Activated T-cell treated with anti-CD3 and anti-CD28 coated beads, Interleukin-2, amount 50 U/mL, for 4 hours (primary cell): ENCODE measurements at regions not wholly inside any gene's neighbourhood (a gene's known extent, or its start where the extent isn't known, plus 50 kb on each side); places are given as distances from the start of the nearest gene placed in this dataset.
"Not testable (repeated sequence)": the region's sequence is repeated elsewhere in the genome, so short reads cannot be mapped to it uniquely, and the experiment has no call there.

Experiments
- ATAC-seq, 2 donors: fragments of 200-7000 bp; cut with Tn5 transposase; one replicate each; pipeline ENCODE4 v1.10.0; 2021
- DNase-seq: peaks from one replicate; pipeline ENCODE4 v3.0.0-alpha.2; 2020
- H3K27me3 Mint-ChIP-seq: one replicate; pipeline ENCODE4 v1.8.0; 2021; ENCODE audit warnings: low read depth, mixed read lengths
- H3K36me3 Mint-ChIP-seq: one replicate; pipeline ENCODE4 v1.8.0; 2022; ENCODE audit warnings: mixed read lengths; ENCODE audit not compliant: insufficient read depth
- H3K4me1 Mint-ChIP-seq: one replicate; pipeline ENCODE4 v1.8.0; 2021; ENCODE audit warnings: low read depth, mixed read lengths
- H3K4me3 Mint-ChIP-seq: one replicate; pipeline ENCODE4 v1.8.0; 2021; ENCODE audit warnings: mild to moderate bottlenecking, moderate library complexity, mixed read lengths
- H3K9me3 Mint-ChIP-seq: one replicate; pipeline ENCODE4 v1.8.0; 2021; ENCODE audit warnings: mixed read lengths

GRCh38 chr7:149588930-149589329 lies 91.3 kb upstream of the ZNF746 start:
- Mint-ChIP-seq H3K36me3 (peaks cover 52% of the 10 kb centered on the region), H3K9me3 (no peaks in the 10 kb centered on the region), H3K4me3 (no peak overlapping the region), H3K27me3 (no peaks in the 10 kb centered on the region), H3K4me1 (no peaks in the 10 kb centered on the region)
- DNase-seq, result no peak
- no peak for ATAC-seq

- no peaks in the 10 kb centered on the region for H3K27me3 Mint-ChIP-seq
- H3K4me3 Mint-ChIP-seq, result no peak overlapping the region
- peaks cover 6% of the 10 kb centered on the region for H3K4me1 Mint-ChIP-seq
- H3K9me3 Mint-ChIP-seq, result peaks cover 5% of the 10 kb centered on the region
- peaks cover 70% of the 10 kb centered on the region for H3K36me3 Mint-ChIP-seq
- ATAC-seq (no peak), DNase-seq (no peak)
Observed at GRCh38 chr7:149586646-149587645, 89.3 kb upstream of the ZNF746 start.

DNA sequence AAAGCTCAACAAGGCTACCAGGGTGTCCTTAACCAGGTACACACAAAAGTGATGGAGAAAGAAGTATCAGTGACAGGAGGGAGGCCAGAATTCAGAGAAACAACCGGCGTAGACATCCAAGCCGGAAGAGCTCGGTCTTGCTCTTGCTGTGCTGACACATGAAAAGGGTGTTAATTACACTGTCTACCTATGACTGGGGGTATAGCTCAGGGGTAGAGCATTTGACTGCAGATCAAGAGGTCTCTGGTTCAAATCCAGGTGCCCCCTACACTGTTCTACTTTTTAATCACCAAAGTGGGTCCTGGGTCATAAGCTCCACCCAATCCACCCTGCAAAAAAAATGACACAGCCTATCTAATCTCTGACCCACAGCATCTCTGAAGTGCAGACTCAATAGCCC lies 86.9 kb upstream of the ZNF746 start:
- H3K9me3 Mint-ChIP-seq, result peaks cover 5% of the 10 kb centered on the region
- H3K36me3 Mint-ChIP-seq, result peaks cover 72% of the 10 kb centered on the region
- no peak for ATAC-seq
- H3K4me1 Mint-ChIP-seq, result peaks cover 9% of the 10 kb centered on the region
- no peak overlapping the region for H3K4me3 Mint-ChIP-seq
- DNase-seq, result no peak
- no peaks in the 10 kb centered on the region for H3K27me3 Mint-ChIP-seq

GRCh38 chr7:149584009-149584408 lies 86.4 kb upstream of the ZNF746 start:
- ATAC-seq (no peak), DNase-seq (no peak)
- peaks cover 5% of the 10 kb centered on the region for H3K9me3 Mint-ChIP-seq
- H3K36me3 Mint-ChIP-seq, result peaks cover 70% of the 10 kb centered on the region
- H3K4me1 Mint-ChIP-seq, result peaks cover 9% of the 10 kb centered on the region
- no peaks in the 10 kb centered on the region for H3K27me3 Mint-ChIP-seq
- H3K4me3 Mint-ChIP-seq, result no peak overlapping the region

GRCh38 chr7:149580328-149580727 lies 82.7 kb upstream of the ZNF746 start:
- DNase-seq (no peak), ATAC-seq (no peak)
- Mint-ChIP-seq H3K27me3 (no peaks in the 10 kb centered on the region), H3K4me1 (peaks cover 9% of the 10 kb centered on the region), H3K4me3 (no peak overlapping the region), H3K36me3 (peaks cover 57% of the 10 kb centered on the region), H3K9me3 (peaks cover 12% of the 10 kb centered on the region)

- H3K27me3 Mint-ChIP-seq, result not testable (repeated sequence)
Observed at GRCh38 chr7:149579365-149579764, 81.8 kb upstream of the ZNF746 start.

GRCh38 chr7:149574428-149574827 lies 76.8 kb upstream of the ZNF746 start:
- H3K9me3 Mint-ChIP-seq, result peaks cover 32% of the 10 kb centered on the region
- H3K4me3 Mint-ChIP-seq, DNase-seq, H3K27me3 Mint-ChIP-seq, ATAC-seq, H3K4me1 Mint-ChIP-seq: not testable (repeated sequence)
- peaks cover 27% of the 10 kb centered on the region for H3K36me3 Mint-ChIP-seq

More at GRCh38 chr7:149579365-149579764, 81.8 kb upstream of the ZNF746 start:
- peaks cover 14% of the 10 kb centered on the region for H3K9me3 Mint-ChIP-seq
- DNase-seq, H3K4me1 Mint-ChIP-seq, ATAC-seq, H3K4me3 Mint-ChIP-seq: not testable (repeated sequence)
- peaks cover 51% of the 10 kb centered on the region for H3K36me3 Mint-ChIP-seq

DNA sequence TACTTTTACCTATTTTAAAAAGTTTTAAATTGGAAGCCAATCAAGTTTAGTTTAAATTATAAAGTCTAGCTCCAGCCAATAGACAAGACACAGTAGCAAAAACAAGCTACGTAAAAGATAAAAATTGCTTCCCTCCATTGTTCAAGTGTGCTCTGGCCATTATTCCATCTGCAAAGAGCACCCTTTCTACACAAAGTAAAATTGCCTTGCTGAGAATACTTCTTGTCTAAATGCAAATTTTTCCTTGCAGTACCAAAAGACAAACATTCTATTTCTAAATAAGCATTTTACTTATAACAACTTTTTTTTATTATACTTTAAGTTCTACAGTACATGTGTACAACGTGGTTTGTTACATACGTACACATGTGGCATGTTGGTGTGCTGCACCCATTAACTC lies 75.9 kb upstream of the ZNF746 start:
- H3K4me3 Mint-ChIP-seq, result no peak overlapping the region
- peaks cover 2% of the 10 kb centered on the region for H3K4me1 Mint-ChIP-seq
- H3K27me3 Mint-ChIP-seq, result no peaks in the 10 kb centered on the region
- DNase-seq (no peak), ATAC-seq (no peak)
- H3K9me3 Mint-ChIP-seq, result peaks cover 35% of the 10 kb centered on the region
- peaks cover 30% of the 10 kb centered on the region for H3K36me3 Mint-ChIP-seq

- H3K36me3 Mint-ChIP-seq, result peaks cover 29% of the 10 kb centered on the region
Observed at GRCh38 chr7:149572920-149573319, 75.3 kb upstream of the ZNF746 start.

DNA sequence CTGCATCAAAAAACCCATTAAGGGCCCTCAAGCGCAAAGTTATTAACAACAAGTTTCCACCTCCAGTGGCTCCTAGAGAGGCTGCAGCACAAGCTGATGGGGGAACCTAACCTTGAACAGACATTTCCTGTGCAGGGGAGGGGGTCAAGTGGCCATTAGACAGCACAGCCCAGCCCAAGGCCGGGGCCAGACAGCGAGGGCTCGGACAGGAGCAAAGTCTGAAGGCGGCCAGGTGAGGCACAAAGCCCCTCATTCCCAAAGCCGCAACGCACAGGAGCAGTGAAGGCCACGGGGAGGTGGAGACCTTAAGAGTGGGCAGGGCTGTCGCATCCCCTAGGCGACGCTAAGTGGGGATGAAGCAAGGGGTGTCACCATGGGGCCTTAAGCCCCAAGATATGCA lies 73.2 kb upstream of the ZNF746 start:
- Mint-ChIP-seq H3K36me3 (peaks cover 45% of the 10 kb centered on the region), H3K4me1 (peaks cover 13% of the 10 kb centered on the region), H3K4me3 (no peak overlapping the region), H3K9me3 (peaks cover 31% of the 10 kb centered on the region), H3K27me3 (no peaks in the 10 kb centered on the region)
- DNase-seq (no peak), ATAC-seq (no peak)

More at GRCh38 chr7:149572920-149573319, 75.3 kb upstream of the ZNF746 start:
- H3K4me3 Mint-ChIP-seq, ATAC-seq, DNase-seq, H3K4me1 Mint-ChIP-seq, H3K27me3 Mint-ChIP-seq: not testable (repeated sequence)
- H3K9me3 Mint-ChIP-seq, result peaks cover 31% of the 10 kb centered on the region

DNA sequence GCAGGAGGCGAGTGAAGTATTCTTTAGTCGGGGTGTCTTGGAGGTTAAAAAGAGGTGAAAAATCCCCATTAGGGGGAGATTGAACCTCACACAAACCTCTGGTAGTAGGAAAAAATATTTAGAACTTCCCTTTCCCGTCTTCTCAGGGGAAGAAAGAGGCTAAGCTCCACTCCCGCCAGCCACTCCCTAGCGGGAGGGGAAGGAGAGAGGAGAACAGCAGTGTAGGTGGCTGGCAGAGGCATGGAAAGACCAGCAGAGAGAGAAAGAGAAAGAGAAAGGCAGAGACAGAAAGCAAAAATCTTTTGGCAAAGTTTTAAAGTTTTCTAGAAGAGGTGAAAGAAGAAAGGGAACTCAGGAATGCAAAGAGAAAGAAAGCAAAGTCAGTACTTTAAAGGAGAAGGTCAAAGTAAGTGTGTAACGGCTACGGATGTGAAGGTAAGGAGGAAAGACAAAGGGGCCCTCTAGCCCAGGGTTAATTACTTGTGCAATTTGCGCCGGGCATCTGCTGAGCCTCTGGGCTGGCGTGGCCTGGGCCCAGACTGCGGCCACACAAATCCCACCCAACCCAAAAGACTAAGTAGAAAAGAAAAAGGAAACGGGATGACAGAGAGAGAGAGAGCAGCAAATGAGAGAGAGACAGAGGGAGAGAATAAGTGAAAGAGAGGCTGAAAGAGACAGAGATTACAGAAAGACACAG lies 72.3 kb upstream of the ZNF746 start:
- Mint-ChIP-seq H3K36me3 (peaks cover 51% of the 10 kb centered on the region), H3K4me1 (peaks cover 17% of the 10 kb centered on the region), H3K9me3 (peaks cover 27% of the 10 kb centered on the region), H3K27me3 (no peaks in the 10 kb centered on the region), H3K4me3 (no peak overlapping the region)
- DNase-seq, result no peak
- no peak for ATAC-seq

- Mint-ChIP-seq H3K9me3 (peaks cover 27% of the 10 kb centered on the region), H3K4me1 (peaks cover 18% of the 10 kb centered on the region), H3K27me3 (no peaks in the 10 kb centered on the region), H3K36me3 (peaks cover 58% of the 10 kb centered on the region), H3K4me3 (no peak overlapping the region)
- no peak for ATAC-seq
- DNase-seq, result no peak
Observed at GRCh38 chr7:149569025-149569725, 71.6 kb upstream of the ZNF746 start.

- Mint-ChIP-seq H3K4me3 (no peak overlapping the region), H3K4me1 (peaks cover 20% of the 10 kb centered on the region), H3K36me3 (peaks cover 64% of the 10 kb centered on the region), H3K27me3 (no peaks in the 10 kb centered on the region), H3K9me3 (peaks cover 27% of the 10 kb centered on the region)
- ATAC-seq (no peak), DNase-seq (no peak)
Observed at GRCh38 chr7:149568218-149568617, 70.6 kb upstream of the ZNF746 start.

DNA sequence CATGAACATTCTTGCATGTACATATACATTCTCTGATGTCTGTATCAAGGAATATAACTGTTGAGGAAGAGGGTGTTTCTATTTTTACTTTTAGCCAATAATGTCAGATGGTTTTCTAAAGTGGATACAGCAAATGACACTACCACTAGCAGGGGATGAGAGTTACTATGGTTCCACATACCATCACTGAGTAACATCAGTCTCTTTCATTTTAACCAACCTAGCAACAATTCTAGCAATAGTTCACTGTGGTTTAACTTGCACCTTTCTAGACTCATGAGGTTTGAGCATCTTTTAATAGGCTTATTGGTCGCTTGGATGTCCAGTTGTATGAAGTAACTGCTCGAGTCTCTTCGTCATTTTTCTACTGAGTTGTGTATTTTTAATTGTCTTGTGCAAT lies 68.5 kb upstream of the ZNF746 start:
- Mint-ChIP-seq H3K4me3 (no peak overlapping the region), H3K36me3 (peaks cover 65% of the 10 kb centered on the region), H3K4me1 (peaks cover 21% of the 10 kb centered on the region), H3K9me3 (peaks cover 17% of the 10 kb centered on the region), H3K27me3 (no peaks in the 10 kb centered on the region)
- no peak for ATAC-seq
- no peak for DNase-seq
